SIG-M5 treated with dmso at 0.1 percent for 504 hours (cell line): ENCODE measurements at regions not wholly inside any gene's neighbourhood (a gene's known extent, or its start where the extent isn't known, plus 50 kb on each side); places are given as distances from the start of the nearest gene placed in this dataset.

ENCODE experiments used
- DNase-seq: peaks from one replicate; lab custom pipeline; 2025; ENCODE audit not compliant: unreplicated experiment; lab: John Stamatoyannopoulos, UW

DNA sequence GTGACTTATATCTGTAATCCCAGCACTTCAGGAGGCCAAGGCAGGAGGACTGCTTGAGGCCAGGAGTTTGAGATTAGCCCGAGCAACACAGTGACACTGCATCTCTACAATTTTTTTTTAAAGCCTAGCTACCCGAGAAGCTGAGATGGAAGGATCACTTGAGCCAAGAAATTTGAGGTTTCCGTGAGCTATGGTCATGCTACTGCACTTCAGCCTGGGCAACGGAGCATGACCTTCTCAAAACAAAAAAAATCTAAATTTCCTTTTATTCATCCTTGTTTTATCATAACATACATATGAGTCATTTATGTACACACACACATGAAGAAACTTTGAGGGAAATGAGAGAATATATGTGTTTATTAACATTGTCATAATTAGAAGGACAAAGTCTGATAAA, 277.5 kb upstream of the MAGI2 start:
- no peak for DNase-seq

DNA sequence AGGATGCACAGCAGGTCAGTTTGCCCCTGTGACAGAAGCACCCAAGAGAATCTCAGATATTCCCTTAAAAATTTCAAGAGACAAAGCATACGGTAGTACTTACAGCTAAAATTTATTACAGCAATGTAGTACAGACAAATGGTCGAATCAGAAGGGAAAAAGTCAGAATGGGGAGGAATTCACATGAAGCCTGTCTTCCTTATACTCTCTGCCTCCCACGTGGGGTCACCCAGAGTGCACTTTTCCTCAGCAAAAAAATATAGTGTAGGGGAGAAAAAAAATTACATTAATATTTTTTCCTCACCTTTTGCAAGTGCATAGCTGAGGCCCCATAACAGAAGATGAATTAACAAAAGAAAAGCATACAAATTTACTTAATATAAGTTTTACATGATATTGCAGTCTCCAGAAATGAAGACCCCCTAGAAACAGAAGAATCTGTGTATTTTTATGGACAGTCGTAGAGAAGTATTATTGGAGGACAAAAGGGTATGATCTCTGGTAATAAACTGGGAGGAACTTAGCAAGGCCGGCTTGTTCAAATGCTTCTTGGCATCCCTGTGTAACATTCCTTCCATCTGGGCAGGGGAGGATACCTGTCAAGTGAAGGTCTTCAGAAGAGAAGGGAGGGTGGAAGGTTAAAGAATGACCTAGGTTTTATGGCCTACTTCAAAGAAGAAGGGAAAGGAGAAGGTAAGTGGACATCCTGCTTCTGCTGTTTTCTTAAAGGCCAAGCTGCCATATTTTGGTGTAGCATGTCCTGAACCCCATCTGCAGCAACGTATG, 270.6 kb upstream of the MAGI2 start:
- DNase-seq, result no peak

DNA sequence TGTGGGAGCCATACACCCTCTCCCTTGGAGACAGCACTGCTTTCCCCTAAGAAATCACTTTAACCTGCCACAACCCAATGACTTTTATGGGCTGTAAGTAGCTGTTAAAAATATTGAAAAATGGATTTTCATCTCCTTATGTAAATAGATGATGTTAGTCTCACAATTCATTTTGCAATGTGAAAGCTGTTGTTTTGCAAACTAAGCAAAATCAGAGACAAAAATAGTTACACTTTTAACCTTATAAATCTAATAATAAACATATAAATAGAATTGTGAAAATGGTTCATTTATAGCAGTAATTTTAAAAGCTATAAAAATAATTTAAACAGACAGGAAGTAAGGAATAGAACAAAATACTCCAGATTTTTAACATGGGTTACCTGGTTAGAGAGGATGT, 268.8 kb upstream of the MAGI2 start:
- no peak for DNase-seq

DNA sequence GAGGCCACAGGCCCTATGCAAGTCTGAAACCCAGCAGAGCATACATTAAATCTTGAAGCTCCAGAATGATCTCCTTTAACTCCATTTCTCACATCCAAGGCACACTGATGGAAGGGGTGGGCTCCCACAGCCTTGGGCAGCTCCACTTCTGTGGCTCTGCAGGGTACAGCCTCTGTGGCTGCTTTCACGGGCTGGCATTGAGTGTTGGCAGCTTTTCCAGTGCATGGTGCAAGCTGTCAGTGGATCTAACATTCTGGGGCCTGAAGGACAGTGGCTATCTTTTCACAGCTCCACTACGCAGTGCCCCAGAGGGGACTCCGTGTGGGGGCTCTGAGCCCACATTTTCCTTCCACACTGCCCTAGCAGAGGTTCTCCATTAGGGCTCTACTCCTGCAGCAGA, 265.7 kb upstream of the MAGI2 start:
- no peak for DNase-seq

DNA sequence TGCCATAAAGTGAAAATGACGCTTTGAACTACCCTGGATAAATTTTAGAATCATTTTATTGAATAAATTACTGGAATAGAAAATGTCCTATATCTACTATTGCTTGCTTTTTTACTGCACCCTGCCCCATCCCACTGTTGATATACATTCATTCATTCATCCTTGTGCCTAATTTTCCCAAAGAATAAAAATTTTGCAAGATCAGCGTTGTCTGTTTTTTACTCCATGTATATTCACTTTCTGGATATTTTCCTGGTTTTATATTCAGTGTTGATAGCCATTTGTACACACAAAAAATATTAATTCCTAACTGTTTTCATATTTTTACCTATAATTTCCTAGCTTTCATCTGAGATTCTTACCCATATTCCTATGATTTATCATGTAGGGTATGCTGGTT, 262.9 kb upstream of the MAGI2 start:
- no peak for DNase-seq

DNA sequence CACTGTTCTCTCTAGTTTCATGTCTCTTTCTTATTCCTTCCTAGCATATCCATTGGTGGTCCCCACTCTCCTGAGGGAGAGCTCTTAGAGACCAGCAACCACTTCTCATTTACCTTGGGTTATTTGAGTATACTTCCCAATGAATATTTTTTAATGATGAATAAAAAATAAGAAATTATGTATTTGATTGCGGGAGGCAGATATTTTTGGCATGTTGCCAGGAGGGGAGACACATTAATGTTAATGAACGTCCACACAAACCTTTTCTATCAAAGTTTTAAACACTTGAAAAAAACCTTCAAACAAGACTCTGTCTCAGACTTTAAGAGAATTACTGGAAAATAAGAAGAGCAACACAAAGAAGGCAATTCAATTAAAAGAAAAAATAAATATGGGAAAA, 260.6 kb upstream of the MAGI2 start:
- no peak for DNase-seq

DNA sequence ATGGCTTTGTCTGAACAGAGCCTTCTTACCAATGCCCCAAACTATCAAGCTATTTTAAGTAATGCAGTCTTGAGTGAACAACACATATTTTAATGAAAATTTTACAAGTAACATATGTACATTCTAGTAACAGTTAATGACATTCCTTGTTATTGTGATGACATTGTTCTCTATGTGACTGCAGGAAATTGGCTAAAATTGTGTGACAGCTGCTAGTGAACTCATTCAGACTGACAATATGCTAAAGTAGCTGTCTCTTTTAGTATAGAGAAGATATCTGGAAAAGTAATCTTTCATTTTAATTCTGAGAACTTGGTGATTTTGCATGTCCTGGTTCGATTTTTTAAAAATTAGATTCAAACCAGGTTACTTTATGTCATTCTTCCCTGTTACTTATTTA, 259.8 kb upstream of the MAGI2 start:
- DNase-seq, result no peak

DNA sequence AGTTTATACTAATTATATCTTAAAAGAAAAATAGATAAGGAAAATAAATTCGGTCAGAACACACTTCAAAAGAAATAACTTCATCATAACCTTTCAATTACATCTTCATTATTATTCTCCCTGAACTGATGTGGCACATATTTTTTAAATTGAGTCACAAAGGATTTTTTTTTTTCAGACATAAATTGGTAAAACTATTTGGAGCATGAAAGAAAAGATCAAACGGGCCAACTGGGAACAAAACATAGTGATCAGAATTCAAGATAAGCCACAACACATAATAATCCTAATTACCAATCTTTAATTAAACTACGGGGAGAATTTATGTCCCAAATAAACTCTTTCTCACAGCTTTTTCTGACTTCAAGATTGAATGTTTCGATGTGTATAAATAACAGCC, 258.2 kb upstream of the MAGI2 start:
- no peak for DNase-seq

DNA sequence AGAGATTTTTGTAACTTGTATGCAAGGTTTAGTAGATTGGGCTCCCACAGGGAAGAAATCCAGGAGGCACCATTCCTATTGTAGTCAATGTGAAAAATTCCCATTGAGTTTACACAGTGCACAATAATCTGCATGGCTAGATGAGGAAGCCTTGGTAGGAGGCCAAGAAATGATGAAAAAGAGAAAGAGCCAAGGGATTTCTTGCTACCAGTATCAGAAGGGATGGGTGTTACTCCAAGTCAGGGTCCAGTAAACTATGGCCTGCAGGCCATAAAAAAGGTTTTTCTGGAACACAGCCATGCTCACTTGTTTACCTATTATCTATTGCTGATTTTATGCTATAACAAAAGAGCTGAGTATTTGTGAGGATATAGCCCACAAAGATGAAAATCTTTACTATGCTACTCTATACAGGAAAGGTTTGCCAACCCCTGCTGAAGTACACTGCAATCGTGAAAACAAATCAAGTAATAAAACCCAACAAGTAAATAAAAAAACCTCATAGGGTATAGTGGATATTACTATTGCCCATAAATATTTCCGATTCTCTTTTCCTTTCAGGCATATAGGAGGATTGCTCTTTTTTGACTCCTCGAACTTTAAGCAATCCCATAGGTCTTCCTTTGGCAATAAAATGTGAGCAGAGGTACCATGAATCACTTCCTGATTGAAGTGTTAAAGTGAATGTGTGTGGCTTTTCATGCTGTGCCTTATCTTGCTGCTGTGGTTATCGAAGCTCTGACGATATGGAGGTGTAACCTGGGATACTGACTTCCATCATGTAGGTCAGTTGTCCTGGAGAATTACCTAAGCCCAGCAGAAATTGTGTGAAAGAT, 256.3 kb upstream of the MAGI2 start:
- DNase-seq, result no peak

DNA sequence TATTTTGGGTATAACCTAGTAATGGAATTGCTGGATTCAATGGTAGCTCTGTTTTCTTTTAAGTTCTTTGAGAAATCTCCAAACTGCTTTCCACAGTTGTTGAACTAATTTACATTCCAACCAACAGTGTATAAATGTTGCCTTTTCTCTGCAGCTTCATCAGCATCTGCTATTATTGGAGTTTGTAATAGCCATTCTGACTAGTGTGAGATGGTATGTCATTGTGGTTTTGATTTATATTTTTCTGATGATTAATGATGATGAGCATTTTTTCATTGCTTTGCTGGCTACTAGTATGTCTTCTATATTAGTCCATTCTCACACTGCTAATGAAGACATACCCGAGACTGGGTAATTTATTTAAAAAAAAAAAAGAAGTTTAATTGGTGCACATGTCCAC, 248.6 kb upstream of the MAGI2 start:
- DNase-seq, result no peak

DNA sequence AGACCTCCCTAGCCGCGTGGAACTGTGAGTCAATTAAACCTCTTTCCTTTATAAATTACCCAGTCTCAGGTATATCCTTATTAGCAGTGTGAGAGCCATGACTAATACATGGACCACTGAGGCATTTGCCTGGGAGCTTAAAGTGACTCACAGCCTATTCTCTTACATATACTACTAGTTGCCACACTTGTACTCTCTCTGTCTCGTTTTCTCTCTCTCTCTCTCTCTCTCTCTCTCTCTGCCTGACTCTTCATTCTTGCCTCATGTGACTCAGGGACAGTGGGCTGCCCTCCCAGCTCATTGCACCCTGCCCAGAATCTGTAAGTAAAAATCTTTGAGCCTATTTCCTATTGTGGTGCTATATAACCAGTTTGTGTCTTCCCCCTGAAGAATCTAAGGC, 238.5 kb upstream of the MAGI2 start:
- no peak for DNase-seq

DNA sequence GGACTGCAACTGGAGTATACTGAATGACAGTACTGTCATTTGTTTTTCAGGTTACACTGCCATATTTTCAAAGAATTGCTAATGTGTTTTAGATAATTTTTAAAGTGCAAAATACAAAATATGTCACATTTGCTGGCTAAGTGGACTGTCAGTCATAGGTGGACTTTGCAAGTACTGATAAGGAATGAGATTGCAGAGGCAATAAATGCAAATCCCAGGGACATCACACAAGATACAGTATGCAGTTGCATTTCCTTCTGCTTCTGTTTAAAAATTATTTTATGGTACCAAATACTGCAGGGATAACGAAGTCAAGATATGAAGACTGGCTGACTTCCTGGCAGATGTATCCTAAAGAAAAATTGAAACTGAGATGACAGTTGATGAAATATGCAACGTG, 237.6 kb upstream of the MAGI2 start:
- DNase-seq, result no peak

DNA sequence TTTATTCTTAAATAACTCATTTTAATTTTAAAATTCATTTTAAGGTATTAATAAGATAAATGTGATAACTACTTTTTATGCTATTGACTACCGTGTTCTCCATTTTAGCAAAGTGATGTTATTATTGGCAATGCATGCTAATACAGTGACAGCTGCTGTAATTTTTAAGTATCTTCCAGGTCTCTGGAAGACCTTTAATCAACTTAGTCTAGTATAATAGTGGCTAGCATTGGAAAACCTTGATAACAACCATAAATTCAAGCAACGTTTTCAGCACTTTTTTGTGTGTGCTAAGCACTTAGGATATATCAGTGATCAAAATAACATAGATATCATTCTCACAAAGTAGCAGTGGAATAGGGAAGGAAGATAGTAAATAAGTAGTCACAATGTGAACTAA, 230.9 kb upstream of the MAGI2 start:
- DNase-seq, result no peak

DNA sequence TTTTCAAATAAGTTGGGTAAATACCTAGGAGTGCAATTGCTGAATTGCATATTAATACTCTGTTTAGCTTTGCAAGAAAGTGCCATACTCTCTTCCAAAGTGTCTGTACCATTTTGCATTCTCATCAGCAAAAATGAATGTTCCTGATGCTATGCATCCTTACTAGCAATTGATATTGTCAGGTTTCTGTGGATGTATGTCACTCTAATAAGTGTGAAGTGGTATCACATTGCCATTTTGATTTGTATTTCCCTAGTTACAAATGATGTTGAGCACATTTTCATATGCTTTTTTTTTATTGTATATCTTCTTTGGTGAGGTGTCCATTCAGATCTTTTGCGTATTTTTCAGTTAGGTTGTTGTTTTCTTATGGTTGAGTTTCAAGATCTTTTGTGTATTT, 230.4 kb upstream of the MAGI2 start:
- no peak for DNase-seq

DNA sequence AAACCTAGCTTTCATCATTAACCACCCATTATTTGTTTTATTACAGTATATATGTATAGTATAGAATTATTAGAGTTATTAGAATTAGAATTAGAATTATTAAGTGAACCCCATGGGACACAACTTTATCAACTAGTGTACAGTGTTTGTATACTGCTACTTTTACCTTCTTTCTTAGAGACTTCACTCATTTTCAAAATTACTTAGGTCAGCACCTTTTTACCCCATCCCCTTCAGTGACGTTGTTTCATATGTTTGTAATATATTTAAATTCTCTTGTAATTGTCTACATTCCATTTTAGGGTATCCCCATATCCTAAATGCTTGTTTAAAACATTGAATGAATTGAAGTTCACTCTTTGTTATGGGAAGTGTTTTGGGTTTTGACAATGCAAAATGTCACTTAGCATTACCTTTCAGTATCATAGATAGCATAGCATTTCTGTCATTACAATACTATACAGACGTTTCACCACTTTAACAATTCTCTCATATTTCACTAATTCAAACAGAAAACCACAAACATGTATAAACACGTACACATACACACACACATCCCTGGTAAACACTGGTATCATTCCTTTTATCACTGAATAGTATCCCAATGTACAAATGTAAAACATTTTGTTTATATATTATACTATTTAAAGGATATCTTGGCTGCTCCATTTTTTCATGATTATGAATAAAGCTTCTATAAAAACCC, 229.9 kb upstream of the MAGI2 start:
- no peak for DNase-seq

DNA sequence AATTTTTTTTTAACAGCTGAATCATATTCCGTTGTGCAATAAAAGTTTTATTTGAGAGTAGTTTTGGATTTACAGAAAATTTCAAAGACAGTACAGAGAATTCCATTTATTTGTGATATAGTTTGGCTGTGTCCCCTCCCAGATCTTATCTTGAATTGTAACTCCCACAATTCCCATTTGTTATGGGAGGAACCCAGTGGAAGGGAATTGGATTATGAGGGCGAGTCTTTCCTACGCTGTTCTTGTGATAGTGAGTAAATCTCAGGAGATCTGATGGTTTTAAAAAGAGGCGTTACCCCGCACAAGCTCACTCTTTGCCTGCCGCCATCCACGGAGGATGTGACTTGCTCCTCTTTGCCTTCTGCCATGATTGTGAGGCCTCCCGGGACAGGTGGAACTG, 228.0 kb upstream of the MAGI2 start:
- no peak for DNase-seq

DNA sequence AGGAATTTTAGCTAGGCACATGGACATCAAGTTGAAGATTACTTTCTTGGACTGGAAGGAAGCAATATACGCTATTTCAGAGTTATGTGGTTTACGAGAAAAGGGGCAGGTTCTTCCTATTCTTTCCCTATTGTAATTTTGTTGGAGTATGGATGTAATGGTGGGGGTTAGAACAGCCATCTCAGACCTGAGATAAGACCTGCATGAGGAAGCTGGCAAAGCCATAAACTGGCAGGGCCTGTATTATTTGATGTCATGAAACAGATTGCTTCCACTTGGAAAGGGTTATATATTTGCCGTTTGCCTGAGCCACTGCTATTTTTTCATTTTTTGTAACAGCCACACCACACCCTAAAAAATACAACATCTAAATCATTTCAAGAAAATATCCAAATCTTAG, 220.5 kb upstream of the MAGI2 start:
- no peak for DNase-seq

DNA sequence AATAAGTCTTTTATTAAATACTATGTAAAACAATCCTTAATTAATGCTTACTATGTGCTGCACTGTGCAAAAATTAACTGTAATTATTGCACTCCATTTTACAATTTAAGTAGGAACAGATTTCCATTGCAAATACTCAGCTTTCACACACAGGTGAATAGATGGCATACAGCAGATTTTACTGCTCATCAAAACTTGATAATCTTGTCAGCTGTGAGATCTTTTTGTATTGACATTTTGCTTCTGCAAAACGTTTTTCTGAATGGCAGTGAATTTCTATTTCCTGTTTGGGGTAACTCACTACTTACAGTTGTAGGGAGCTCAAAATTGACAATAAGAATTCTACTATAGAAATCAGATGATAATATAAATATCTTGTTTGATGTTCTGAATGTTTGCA, 220.0 kb upstream of the MAGI2 start:
- DNase-seq, result no peak

DNA sequence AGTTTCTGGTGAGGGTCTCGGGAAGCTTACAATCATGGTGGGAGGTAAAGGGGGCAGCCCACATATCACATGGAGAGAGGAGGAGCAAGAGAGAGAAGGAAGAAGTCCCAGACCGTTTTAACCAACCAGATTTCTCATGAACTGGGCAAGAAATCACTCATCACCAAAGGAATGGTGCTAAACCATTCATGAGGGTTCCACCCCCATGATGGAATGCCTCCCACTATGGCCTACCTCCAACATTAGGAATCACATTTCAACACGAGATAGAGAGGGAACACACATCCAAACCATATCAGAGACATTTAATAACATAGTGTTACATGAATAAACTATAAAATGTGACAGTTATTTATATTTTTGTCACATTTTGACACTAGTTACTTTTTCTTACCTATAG, 214.8 kb upstream of the MAGI2 start:
- DNase-seq, result no peak

DNA sequence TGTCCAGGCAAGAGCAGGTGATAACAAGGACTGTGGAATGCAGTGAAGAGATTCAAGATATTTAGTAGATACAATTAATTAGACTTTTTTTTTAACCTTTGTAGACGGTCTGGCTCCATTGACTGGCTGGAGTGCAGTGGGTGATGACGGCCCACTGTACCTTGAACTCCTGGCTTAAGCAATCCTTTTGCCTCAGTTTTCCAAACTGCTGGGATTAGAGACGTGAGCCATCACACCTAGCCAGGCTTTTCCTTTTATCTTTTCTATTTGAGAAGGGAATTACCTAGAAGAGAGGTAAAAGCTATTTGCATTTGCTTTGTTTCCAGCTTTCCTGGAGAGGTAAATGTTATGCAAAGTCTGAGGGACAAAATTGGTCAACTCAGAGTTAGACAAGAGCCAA, 213.0 kb upstream of the MAGI2 start:
- no peak for DNase-seq

DNA sequence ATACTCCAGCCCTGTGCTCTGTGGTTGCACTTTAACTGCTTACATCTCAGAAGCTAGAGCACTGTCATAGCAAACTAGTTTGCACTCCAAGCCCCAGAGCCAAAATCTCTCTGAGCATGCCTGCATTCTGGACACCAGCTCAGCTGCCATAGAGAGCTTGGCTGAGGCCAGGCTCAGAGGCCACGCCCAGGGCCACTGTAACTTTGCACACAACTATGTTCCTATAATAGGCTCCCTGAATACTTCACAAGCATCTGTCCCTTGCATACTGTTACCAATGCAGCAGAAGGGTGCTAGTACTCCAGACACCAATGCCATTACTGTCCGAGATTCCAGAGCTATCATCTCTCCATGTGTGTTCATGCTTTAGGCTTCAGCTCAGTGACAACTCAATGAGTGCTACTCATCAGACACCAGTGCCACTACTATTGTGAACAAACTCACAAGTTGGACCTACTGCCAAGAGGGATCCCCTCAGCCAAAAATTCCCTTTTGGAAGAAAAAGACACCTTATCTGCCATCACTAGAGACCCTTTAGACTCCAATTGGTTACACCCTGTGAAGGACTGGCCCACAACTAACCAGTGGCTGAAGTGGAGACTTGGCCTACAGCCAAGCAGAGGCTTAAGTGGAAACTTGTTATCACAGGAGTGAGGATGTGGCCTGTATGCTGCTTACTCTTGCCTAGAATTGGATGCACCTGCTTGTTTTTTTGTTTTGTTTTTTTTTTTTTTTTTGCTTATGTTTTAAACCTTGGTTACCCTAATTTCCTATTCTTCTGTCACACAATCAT, 211.6 kb upstream of the MAGI2 start:
- DNase-seq, result no peak
